ENCODE measurements at regions not wholly inside any gene's neighbourhood (a gene's known extent, or its start where the extent isn't known, plus 50 kb on each side); places are given as distances from the start of the nearest gene placed in this dataset.
"Not testable (repeated sequence)": the region's sequence is repeated elsewhere in the genome, so short reads cannot be mapped to it uniquely, and the experiment has no call there.

DNA sequence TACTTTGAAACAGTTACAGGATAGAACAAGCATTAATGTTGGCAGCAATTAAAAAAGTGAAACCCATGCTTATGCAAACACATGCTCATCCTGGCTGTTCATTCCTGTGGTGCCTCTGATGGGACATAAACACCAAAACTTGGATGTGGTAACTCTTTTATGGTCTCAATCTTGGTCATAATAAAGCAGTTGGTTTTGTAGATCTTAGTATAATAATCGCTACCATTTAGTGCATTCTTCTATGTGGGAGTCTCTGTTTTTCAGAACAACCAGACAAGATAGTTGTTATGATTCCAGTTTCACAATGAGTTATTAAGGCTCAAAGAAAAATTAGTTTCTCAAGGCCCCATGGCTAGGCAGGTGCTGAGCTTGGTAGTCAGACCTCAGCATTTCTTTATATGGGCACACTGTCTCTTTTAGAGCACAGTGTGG is 184.0 kb downstream of the UTRN start:
- no peaks in the 10 kb centered on the region for H3K36me3 ChIP-seq (ENCODE audit: insufficient read depth)
- no peaks in the 10 kb centered on the region for H3K4me1 ChIP-seq (ENCODE audit: low read depth, poor library complexity, severe bottlenecking)
- TF ChIP-seq, protein P1, sequence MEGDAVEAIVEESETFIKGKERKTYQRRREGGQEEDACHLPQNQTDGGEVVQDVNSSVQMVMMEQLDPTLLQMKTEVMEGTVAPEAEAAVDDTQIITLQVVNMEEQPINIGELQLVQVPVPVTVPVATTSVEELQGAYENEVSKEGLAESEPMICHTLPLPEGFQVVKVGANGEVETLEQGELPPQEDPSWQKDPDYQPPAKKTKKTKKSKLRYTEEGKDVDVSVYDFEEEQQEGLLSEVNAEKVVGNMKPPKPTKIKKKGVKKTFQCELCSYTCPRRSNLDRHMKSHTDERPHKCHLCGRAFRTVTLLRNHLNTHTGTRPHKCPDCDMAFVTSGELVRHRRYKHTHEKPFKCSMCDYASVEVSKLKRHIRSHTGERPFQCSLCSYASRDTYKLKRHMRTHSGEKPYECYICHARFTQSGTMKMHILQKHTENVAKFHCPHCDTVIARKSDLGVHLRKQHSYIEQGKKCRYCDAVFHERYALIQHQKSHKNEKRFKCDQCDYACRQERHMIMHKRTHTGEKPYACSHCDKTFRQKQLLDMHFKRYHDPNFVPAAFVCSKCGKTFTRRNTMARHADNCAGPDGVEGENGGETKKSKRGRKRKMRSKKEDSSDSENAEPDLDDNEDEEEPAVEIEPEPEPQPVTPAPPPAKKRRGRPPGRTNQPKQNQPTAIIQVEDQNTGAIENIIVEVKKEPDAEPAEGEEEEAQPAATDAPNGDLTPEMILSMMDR (conservative IDR thresholded peaks at IDR 0.05; ENCODE audit: low read depth, low read length), result no peak
- peak overlapping the region; percentile 24; the same call in 1 of the 2 replicates for H3K4me2 ChIP-seq
- H3K27me3 ChIP-seq (ENCODE audit: insufficient read depth, low read depth), result no peaks in the 10 kb centered on the region
- no peak overlapping the region for H2AFZ ChIP-seq (ENCODE audit: low read depth)
- H3K27ac ChIP-seq, result no peak overlapping the region
- H3K9ac ChIP-seq, result no peak overlapping the region
- no peak overlapping the region for H3K4me3 ChIP-seq (IDR thresholded peaks at IDR 0.05; ENCODE audit: insufficient read depth, low read depth, low read length)
- no peaks in the 10 kb centered on the region for H4K20me1 ChIP-seq (ENCODE audit: insufficient read depth)
- H3K79me2 ChIP-seq (ENCODE audit: insufficient read depth, low read depth), result no peaks in the 10 kb centered on the region

DNA sequence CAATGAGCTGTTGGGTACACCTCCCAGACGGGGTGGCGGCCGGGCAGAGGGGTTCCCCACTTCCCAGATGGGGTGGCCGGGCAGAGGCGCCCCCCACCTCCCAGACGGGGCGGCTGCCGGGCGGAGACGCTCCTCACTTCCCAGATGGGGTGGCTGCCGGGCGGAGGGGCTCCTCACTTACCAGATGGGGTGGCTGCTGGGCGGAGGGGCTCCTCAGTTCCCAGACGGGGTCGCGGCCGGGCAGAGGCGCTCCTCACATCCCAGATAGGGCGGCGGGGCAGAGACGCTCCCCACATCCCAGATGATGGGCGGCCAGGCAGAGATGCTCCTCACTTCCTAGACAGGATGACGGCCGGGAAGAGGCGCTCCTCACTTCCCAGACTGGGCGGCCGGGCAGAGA is 185.1 kb downstream of the UTRN start:
- not testable (repeated sequence) for H4K20me1 ChIP-seq (ENCODE audit: insufficient read depth); H3K27ac ChIP-seq; H3K9ac ChIP-seq; H2AFZ ChIP-seq (ENCODE audit: low read depth); H3K4me2 ChIP-seq; H3K4me3 ChIP-seq (IDR thresholded peaks at IDR 0.05; ENCODE audit: insufficient read depth, low read depth, low read length); H3K4me1 ChIP-seq (ENCODE audit: low read depth, poor library complexity, severe bottlenecking); H3K79me2 ChIP-seq (ENCODE audit: insufficient read depth, low read depth); H3K27me3 ChIP-seq (ENCODE audit: insufficient read depth, low read depth); H3K36me3 ChIP-seq (ENCODE audit: insufficient read depth)

DNA sequence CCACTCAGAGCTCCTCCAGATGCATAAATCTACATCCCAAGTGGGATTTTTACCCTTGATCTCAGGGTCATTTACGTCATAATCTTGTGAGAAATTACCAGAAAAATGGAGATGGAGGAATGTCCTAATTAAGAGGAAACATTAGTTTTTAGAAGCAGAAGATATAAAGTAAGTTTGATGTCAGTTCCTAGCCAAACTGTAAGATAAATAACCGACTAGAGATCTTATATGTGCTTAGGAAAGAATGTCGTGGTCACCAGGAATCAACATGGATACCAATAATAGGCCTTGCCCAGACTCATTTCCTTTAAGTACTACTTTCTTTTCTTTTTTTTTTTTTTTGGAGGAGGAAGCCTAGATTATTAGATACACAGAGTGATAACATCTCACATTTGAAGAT is 186.9 kb downstream of the UTRN start:
- H3K9ac ChIP-seq, result no peak overlapping the region
- H3K27ac ChIP-seq, result no peak overlapping the region
- TF ChIP-seq, protein P1 (conservative IDR thresholded peaks at IDR 0.05; ENCODE audit: low read depth, low read length), result no peak
- H4K20me1 ChIP-seq (ENCODE audit: insufficient read depth), result no peaks in the 10 kb centered on the region
- H3K27me3 ChIP-seq (ENCODE audit: insufficient read depth, low read depth), result no peaks in the 10 kb centered on the region
- H2AFZ ChIP-seq (ENCODE audit: low read depth), result no peak overlapping the region
- no peak overlapping the region for H3K4me2 ChIP-seq
- H3K4me3 ChIP-seq (IDR thresholded peaks at IDR 0.05; ENCODE audit: insufficient read depth, low read depth, low read length), result no peak overlapping the region
- no peaks in the 10 kb centered on the region for H3K4me1 ChIP-seq (ENCODE audit: low read depth, poor library complexity, severe bottlenecking)
- H3K36me3 ChIP-seq (ENCODE audit: insufficient read depth), result no peaks in the 10 kb centered on the region
- H3K79me2 ChIP-seq (ENCODE audit: insufficient read depth, low read depth), result no peaks in the 10 kb centered on the region

DNA sequence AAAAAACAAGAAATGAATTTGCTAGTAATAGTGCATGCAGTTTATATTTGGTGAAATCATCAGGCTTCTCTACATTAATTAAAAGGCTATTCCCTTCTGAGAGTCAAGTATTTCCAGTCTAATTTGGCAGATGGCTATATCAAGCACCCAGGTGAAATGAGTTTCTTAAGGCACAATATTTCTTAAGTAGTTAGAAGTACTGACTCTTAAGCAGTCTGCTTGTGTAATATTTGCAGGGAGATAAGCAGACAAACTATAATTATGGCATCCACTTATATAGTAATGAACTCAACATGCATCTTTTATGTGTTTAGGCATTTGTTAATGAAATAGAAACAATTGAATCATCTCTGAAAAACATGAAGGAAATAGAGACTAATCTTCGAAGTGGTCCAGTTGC is 189.2 kb downstream of the UTRN start:
- Histone ChIP-seq H3K4me3 (IDR thresholded peaks at IDR 0.05; ENCODE audit: insufficient read depth, low read depth, low read length) (no peak overlapping the region), H3K36me3 (ENCODE audit: insufficient read depth) (no peaks in the 10 kb centered on the region), H2AFZ (ENCODE audit: low read depth) (no peak overlapping the region), H3K27me3 (ENCODE audit: insufficient read depth, low read depth) (no peaks in the 10 kb centered on the region), H3K79me2 (ENCODE audit: insufficient read depth, low read depth) (no peaks in the 10 kb centered on the region), H3K27ac (no peak overlapping the region), H3K4me2 (no peak overlapping the region), H3K4me1 (ENCODE audit: low read depth, poor library complexity, severe bottlenecking) (no peaks in the 10 kb centered on the region), H3K9ac (no peak overlapping the region), H4K20me1 (ENCODE audit: insufficient read depth) (no peaks in the 10 kb centered on the region)
- TF ChIP-seq, protein P1 (conservative IDR thresholded peaks at IDR 0.05; ENCODE audit: low read depth, low read length), result no peak

DNA sequence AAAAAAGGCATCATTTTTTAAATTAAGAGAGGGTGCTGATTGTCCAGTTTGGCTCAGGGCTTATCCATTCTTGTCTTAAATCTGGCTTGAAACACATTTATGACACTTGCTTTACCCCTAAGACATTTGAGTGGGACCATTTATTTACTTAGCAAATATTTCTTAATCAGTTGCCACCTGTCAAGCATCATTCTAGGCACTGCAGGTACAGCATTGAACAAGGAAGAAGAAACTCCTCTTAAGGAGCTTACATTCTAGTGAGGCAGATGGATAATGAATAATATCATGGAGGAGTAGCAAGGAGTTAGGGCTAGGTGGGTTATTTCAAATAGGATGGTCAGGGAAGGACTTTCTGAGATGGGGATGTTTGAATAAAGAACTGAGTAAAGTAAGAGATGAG is 189.8 kb downstream of the UTRN start:
- Histone ChIP-seq H3K79me2 (ENCODE audit: insufficient read depth, low read depth) (no peaks in the 10 kb centered on the region), H4K20me1 (ENCODE audit: insufficient read depth) (no peaks in the 10 kb centered on the region), H2AFZ (ENCODE audit: low read depth) (no peak overlapping the region), H3K27ac (no peak overlapping the region), H3K36me3 (ENCODE audit: insufficient read depth) (no peaks in the 10 kb centered on the region), H3K9ac (no peak overlapping the region), H3K4me1 (ENCODE audit: low read depth, poor library complexity, severe bottlenecking) (no peaks in the 10 kb centered on the region), H3K4me2 (no peak overlapping the region), H3K4me3 (IDR thresholded peaks at IDR 0.05; ENCODE audit: insufficient read depth, low read depth, low read length) (no peak overlapping the region), H3K27me3 (ENCODE audit: insufficient read depth, low read depth) (no peaks in the 10 kb centered on the region)
- TF ChIP-seq, protein P1 (conservative IDR thresholded peaks at IDR 0.05; ENCODE audit: low read depth, low read length), result no peak

All from KMS-11 (cell line).